ENCODE measurements at regions not wholly inside any gene's neighbourhood (a gene's known extent, or its start where the extent isn't known, plus 50 kb on each side); places are given as distances from the start of the nearest gene placed in this dataset.
A peak's percentile ranks its signal among the peaks of the same experiment; 100 is the strongest.

DNA sequence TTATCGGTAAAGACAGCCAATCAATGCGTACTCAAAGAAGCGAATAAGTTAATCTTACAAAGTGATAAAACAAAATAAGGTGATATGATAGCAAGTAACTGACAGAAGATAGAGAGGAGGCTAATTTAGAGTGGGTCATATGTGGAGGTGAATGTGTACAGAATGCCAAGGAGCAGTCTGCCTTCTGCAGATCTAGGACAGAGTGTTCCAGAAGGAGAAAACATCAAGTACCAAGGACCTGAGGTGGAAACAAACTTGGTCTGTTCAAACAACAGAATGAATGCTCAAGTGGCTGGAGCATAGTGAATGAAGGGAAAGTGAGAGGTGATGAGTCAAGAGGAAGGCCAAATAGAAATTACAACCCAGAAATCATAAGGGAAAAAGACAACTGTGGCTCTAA, 170.3 kb upstream of the BMP4 start:
- DNase-seq (ENCODE audit: low read depth in 2 of 3, low spot score in 2 of 3): no peak

DNA sequence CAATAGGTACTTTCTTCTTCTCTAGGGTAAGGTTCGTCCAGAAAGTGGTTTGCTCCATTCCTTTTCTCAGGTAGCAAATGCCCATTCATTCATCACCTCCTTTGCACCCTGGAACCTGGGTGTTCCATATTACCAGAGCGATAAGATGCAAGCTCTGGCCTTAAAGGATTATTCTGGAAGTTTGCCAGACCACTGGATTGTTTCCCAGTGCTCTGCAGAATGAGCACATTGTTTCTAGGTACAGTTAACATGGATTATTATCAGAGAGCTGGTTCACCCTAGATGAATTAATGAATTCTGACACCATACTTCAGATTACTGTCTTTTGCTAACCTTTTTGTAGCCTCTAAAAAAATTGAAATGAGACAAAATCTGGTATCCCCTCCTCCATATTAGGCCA, 170.9 kb upstream of the BMP4 start:
- DNase-seq (ENCODE audit: low read depth in 2 of 3, low spot score in 2 of 3): no peak

DNA sequence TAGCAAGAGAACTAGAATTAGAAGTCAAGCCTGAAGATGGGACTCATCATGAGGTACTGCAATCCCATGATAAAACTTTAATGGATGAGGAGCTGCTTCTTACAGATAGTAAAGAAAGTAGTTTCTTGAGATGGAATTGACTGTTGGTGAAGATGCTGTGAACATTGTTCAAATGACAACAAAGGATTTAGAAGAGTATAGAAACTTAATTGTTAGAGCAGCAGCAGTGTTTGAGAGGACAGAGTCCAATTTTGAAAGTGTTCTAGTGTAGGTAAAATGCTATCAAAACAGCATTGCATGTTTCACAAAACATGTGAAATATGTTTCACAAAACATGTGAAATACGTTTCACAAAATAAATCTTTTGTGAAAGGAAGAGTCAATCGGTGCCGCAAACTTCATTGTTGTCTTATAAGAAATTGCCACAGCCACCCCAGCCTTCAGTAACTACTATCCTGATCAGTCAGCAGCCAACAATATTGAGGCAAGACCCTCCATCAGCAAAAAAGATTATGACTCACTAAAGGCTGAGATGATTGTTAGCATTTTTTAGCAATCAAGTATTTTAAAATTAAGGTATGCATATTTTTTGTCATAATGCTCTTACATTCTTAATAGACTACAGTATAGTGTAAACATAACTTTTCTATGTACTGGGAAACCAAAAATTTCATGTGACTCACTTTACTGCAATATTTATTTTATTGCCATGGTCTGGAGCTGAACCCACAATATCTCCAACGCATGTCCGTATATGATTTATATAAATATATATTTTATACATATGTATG, 173.4 kb upstream of the BMP4 start:
- no peak for DNase-seq (ENCODE audit: low read depth in 2 of 3, low spot score in 2 of 3)

DNA sequence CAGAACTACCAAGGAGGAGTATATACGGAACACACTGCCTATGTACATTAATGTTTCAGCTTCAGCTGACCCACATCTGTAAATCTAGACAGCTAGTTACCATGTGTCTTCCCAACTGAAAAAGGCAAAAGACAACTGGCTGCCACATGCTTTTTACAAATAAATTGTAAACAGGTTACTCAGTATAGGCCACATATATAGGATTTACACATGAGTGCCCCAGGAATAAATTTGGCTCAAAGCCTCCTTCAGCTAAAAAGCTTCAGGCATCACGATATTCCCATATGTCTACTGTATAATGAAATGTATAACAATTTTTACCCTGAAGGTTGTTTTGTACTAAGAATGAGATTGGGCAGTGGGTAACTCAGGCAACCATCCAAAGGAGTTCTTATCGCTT, 175.9 kb upstream of the BMP4 start:
- no peak for DNase-seq (ENCODE audit: low read depth in 2 of 3, low spot score in 2 of 3)

DNA sequence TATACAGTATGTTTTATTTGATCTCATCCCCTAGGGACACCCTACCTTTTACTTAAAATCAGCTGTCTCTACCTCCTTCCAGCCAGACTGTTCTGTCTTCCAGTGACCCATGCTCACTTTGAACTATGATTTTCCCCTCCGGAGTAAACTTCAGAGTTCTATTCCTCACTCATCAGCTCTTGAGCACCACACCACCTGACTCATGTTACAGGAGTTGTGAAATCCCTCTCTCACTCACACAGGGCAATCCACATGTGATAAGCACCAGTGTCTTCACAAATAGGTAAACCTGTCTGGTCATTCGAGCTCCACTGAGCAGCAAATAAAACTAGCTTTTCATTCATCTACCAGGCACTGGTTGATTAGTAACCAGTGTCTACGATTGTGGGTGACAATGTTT, 177.3 kb upstream of the BMP4 start:
- no peak for DNase-seq (ENCODE audit: low read depth in 2 of 3, low spot score in 2 of 3)

DNA sequence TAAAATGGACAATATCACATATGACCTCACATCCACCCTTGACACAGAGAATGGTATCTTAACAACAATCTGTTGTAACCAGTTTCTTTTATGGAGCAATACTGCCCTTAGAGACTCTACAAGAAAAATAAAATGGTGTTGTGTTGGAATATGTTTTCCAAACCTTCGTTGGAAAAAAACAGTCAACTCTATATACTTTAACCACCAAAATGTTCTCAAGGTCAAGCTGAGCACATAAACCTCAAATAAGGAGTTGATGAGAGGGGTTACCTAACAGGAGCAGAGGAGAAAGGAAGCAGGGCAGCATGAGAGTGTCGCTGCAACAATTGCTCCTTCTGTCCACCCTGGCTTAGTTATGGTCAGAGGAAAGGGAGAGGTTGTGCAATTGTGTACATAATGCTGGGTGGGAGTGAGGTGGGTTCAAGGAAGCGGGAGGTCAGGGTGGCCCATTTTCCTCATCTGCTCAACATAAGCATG, 179.2 kb upstream of the BMP4 start:
- DNase-seq (ENCODE audit: low read depth in 2 of 3, low spot score in 2 of 3): no peak

DNA sequence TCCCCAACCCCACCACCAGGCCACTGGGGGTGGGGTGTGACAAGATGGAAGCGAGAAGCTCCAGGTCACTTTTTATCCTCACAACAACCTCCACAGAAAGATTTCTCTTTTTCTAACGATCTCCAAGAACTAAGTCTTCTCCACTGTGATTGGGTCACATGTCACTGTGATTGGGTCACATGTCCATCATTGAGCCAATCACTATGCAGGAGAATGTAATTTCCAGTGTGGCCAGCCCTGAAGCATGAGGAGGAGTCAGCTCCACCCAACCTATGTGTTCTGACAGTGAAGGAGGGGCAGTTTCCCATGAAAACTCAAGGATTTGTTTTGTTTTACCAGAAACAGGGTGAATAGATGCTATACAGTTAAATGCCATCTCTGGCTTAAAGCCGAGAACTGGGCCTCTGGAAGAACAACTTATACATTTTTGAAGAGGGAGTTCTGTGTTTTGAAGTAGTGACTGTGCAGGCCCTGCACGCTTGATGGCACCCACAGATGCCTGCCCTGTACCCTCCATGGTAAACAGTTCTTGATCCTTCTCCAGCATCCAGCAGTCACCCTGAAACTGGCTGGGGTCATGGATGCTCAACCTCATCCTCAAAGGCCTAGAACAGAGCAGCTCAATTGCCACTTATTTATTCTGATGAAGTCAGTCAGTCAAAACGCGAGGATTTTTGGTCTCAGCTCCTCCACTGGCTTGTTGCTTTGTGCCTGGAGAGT, 180.4 kb upstream of the BMP4 start:
- DNase-seq (ENCODE audit: low read depth in 2 of 3, low spot score in 2 of 3): no peak

DNA sequence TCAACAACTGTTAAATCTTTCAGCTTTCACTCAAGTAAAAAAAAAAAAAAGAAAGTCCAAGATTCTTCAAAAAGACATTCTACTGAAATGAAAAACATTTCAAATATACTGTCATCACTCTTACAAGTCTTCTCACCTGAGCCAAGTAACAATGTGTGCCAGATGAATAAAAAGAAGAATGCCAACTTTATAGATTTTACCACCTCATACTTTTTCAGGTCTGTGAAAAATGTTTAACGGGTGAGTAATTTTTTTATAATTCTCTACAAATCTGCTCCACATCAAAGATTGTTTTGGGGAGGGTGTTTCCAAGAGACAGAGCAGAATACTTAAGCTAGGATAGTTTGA, 181.0 kb upstream of the BMP4 start:
- DNase-seq (ENCODE audit: low read depth in 2 of 3, low spot score in 2 of 3): no peak

DNA sequence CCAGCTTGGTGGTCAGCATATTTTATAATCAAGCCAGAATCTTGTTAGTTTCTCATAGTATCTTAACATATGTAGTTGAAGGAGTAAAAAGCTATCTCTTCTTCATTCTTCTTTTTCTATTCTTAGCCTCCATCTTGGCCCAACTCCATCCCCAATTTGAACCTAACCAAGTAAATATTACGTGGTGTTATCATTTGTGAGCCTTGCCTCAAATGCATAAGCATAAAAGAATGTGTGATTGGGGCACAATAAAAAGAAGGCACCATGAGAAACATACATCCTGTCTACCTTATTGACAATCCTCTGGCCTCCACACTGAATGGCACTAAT, 181.4 kb upstream of the BMP4 start:
- DNase-seq (ENCODE audit: low read depth in 2 of 3, low spot score in 2 of 3): no peak

DNA sequence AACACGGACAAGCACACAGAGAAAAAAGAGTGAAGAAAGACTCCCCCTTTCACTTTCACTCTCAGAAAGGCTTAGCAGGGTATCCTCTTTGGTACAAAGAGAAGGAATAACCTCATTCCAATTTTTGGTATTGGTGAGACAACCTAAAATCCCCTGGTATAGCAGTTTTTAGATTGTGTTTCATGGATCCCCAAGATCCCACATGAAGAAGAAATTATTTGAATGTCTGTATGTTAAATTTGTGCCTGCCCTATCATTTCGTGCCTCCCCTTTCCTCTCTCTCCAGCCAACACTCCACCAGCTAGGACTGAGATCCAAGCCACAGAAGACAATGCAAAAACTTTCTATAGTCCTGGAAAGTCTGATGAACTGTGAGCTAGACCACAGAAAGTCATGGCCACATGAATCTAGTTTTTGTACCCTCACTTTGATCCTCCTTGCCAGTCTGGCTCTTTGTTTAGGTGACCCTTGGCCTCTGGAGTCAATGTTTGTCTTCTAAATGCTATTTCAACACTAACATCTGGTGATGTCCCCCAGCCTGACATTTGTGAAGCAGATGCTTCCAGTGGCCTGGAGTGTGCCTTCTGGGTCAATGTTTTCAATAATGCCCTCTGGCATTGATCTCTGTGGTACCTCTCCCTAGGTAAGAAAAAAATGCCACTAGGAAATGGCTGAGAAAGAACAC, 181.9 kb upstream of the BMP4 start:
- DNase-seq (ENCODE audit: low read depth in 2 of 3, low spot score in 2 of 3): no peak

DNA sequence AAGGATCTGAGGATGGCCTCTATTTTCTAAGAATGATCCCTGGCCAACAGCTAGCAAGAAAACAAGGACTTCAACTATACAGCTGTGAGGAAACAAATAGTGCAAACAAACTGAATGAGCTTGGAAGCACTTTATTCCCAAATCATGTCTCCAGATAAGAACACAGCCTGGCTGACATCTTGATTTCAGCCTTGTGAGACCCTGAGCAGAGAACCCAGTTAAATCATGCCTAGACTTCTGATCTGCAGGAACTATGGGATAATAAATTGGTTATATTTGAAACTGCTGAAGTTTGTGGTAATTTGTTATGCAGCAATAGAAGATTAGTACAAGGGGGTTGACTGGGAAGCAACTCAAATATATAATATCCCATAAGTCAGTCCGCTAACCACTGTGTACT, 183.9 kb upstream of the BMP4 start:
- DNase-seq (ENCODE audit: low read depth in 2 of 3, low spot score in 2 of 3): no peak

DNA sequence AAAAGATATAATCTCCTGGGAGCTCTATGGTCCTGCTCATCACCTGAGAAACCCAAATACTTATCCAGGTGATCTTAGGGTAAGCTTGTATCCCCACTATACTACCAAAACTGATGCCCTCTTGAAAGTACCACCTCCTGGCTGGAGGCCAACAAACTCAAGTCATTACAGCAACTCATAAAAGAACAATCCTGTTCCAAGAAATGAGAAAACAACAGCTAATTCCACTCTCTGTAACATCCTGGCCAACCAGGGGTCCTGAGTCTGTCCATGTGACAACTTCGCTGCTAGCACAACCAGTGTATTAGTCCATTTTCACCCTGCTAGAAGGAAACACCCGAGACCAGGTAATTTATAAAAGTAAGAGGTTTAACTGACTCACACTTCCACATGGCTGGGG, 190.0 kb upstream of the BMP4 start:
- DNase-seq (ENCODE audit: low read depth in 2 of 3, low spot score in 2 of 3): no peak

DNA sequence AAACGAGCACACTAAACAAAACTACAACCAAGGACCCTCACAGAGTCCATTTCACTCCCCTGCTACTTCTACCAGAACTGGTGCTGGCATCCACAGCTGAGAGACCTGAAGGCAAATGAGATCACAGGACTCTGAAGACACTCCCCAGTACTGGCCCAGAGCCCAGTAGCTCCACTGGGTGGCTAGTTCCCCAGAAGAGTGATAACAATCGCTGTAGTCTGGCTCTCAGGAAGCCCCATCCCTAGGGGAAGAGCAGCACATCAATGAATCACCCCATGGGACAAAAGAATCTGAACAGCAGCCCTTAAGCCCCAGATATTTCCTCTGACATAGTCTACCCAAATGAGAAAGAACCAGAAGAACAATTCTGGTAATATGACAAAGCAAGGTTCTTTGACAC, 190.7 kb upstream of the BMP4 start:
- no peak for DNase-seq (ENCODE audit: low read depth in 2 of 3, low spot score in 2 of 3)

DNA sequence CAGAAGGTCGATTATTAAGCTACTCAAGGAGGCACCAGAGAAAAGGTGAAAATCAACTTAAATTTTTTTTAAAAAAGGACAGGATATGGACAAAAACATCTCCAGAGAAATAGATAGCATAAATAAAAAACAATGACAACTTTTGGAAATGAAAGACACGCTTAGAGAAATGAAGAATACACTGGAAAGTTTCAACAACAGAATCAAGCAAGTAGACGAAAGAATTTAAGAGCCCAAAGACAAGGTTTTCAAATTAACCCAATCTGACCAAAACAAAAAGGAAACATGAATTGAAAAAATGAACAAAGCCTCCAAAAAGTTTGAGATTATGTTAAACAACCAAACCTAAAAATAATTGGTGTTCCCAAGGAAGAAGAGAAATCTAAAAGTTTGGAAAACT, 191.1 kb upstream of the BMP4 start:
- DNase-seq (ENCODE audit: low read depth in 2 of 3, low spot score in 2 of 3): no peak

DNA sequence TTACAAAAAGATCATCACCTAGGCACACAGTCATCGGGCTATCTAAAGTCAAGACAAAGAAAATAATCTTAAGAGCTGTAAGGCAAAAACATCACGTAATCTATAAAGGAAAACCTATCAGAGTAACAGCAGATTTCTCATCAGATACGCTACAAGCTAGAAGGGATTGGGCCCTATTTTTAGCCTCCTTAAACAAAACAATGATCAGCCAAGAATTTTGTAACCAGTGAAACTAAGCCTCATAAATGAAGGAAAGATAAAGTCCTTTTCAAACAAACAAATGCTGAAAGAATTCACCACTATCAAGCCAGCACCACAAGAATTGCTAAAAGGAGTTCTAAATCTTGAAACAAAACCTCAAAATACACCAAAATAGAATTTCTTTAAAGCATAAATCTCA, 191.6 kb upstream of the BMP4 start:
- DNase-seq (ENCODE audit: low read depth in 2 of 3, low spot score in 2 of 3): no peak

DNA sequence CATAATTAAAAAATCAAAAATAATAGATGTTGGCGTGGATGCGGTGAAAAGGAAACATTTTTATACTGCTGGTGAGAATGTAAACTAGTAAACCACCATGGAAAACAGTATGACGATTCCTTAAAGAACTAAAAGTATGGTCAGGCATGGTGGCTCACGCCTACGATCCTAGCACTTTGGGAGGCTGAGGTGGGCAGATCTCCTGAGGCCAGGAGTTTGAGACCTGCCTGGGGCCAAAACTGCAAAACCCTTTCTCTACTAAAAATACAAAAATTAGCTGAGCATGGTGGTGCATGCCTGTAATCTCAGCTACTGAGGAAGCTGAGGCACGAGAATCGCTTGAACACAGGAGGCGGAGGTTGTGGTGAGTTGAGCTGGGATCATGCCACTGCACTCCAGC, 195.7 kb upstream of the BMP4 start:
- no peak for DNase-seq (ENCODE audit: low read depth in 2 of 3, low spot score in 2 of 3)

DNA sequence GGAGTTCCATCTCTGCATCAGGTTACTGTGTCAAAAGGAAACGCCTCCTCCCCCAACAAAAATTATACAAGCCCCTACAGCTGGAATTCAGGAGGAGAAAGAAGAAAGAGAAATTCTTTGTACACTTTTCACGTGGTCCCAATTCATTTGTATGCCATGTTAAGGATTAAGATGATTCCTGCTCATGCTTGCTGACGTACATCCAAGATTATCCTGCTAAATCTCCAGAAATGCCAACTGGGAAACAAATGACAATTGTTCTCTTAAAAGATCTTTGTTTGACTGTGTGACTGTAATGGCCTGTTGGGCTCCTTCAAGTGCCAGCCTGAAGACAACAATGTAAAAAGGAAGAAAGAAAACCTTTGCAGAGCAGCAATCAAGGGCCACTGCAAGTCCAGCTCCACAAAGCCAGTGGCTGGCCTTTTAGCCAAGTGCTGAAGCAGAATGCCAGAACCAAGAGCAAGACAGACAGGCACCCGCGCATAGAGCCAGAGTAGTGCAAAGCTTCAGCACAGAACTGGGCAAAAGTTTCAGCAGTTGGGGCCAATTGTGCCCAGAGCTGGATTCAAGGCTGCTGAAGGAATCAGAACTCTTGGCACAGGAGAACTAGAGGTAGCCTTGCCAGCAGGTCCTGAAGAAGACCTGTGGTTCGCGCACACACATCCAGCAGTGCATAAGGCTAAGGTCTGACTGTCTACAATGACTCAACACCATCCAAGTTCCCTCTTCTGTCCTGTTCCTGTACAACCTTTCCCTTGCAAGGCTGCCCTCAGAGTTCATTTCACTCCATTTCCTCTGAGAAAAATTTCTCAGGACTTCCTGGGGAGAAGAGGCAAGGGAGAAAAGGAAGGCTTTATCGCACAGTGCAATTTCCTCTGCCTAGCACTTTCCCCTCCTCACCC, 209.7 kb upstream of the BMP4 start:
- DNase-seq (ENCODE audit: low read depth in 2 of 3, low spot score in 2 of 3): no peak

DNA sequence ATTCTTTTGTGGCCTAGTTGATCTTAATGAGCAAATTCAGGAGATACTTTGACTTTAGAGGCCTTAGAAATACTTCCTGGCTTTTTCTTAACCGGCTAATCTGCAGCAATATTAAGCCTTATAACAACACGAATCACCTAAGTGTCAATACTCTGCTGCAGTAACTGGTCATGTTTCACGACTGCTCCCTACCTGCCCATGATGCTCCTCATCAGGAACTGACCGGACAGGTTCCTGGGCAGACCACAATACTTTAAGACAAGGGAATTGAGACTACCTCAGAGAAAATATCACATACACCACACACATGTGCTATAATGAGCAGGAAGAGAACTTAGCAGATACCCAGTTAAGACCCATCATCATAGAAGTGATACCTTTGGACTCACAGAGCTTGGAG, 211.9 kb upstream of the BMP4 start:
- DNase-seq (ENCODE audit: low read depth in 2 of 3, low spot score in 2 of 3): no peak

DNA sequence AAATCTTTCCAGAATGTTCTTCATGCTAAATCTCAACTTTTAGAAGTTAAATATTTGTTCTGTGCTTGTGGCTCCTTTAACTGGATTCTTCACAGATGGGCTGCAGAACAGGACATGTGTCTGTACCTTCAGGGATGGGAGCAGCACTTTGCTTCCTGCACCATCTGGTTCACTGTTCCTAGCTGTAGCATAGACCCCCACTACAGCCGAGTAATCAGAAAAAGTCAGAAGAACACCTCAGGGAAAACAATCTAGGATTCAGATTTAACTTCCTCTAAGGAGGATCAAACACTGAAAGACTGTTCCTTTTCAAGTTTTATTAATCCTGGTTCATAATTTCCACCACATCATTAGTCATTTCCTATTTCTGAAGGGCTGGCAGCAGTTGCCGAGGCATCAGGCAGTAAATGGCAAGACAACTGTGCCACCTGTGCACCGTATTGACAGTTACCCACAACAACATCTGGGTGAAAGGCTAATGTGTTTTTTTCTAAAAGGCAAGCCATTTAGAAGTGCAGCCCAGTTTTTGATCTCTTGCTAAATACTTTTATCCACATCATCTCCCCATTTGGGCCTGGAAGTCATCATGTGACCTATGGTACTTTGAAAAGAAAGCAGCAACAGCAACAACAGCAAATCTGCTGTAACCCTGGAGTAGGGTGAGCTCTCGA, 212.8 kb upstream of the BMP4 start:
- peak in 2 of 3 donors; percentile 44 to 74 for DNase-seq (ENCODE audit: low read depth in 2 of 3, low spot score in 2 of 3)

DNA sequence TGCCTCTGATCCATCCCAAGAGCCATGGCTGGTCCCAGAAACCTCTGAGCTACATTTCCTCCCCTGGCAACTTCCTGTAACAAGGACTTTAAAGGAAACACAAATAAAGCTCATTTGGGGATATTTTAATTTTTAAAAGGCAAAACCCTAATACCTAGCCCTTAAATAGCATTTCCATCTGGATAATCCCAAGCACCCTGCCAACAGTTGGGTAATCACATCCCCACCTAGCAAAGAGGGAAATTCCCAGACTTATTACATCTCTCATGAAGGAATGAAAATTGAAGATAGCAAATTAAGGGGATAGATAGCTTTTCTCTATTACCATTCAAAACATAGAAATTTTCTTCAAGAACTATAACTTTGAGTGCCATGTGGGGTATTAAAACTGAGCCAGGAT, 213.7 kb upstream of the BMP4 start:
- DNase-seq (ENCODE audit: low read depth in 2 of 3, low spot score in 2 of 3): no peak

DNA sequence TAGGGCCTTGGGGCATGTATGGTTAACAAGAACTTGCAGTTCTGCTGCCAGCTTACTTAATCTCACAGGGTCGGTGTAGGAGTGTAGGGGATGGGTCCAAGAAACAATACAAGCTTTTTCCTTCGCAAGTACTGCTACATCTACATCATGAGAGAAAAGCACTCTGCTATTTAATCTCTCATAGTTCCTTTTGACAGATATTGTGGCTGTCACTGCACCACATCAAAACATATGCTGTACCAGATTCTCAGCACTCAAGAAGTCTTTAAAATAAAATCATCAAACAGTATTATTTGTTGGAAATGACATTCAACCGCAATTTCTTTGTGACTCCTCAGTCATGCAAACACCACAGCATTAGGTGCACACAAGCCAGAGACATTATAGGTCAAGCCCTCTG, 215.5 kb upstream of the BMP4 start:
- no peak for DNase-seq (ENCODE audit: low read depth in 2 of 3, low spot score in 2 of 3)

Measured in hematopoietic multipotent progenitor cell (in vitro differentiated cells).